SK-N-SH (cell line): ENCODE measurements at regions not wholly inside any gene's neighbourhood (a gene's known extent, or its start where the extent isn't known, plus 50 kb on each side); places are given as distances from the start of the nearest gene placed in this dataset.

Experiments used
- CTCF ChIA-PET: fragments of 300-600, 350-600 bp; formaldehyde crosslinking; extraction: SDS; loops from one replicate; lab custom pipeline; 2021; lab: Yijun Ruan, JAX
- POLR2A ChIA-PET: fragments of 350-600 bp; sonication (Branson Sonifier 250); formaldehyde crosslinking; extraction: SDS; loops from one replicate; lab custom pipeline; 2020; ENCODE audit warnings: antibody characterized with exemption, inconsistent platforms; lab: Yijun Ruan, JAX
- DNase-seq: peaks from one replicate; pipeline ENCODE4 v3.0.0; 2012
- H2AFZ ChIP-seq: fragments of 200-600 bp; sonication (generic); 2 replicates; pipeline ENCODE4 v1.8.1; 2016; ENCODE audit warnings: antibody characterized with exemption, mild to moderate bottlenecking, low read depth
- H3F3A ChIP-seq: fragments of 200-600 bp; sonication (generic); replicated peaks from 2 replicates; pipeline ENCODE3; 2016; ENCODE audit warnings: antibody characterized with exemption, mild to moderate bottlenecking; ENCODE audit not compliant: insufficient read depth
- H3K27ac ChIP-seq, 2 experiments: fragments of 200-500 bp in 1 of 2; fragments of 200-600 bp in 1 of 2; sonication (Bioruptor generic) in 1 of 2; sonication (generic), shearing (Covaris generic) in 1 of 2; 2 replicates each; pipeline versions ENCODE4 v1.5.1 to v1.6.1; 2014 to 2016; ENCODE audit warnings: low read depth in 2 of 2, inconsistent platforms in 1 of 2, low read length in 1 of 2, mild to moderate bottlenecking in 1 of 2, mixed read lengths in 1 of 2
- H3K27me3 ChIP-seq: fragments of 200-600 bp; sonication (generic), shearing (Covaris generic); 2 replicates; pipeline ENCODE4 v1.6.1; 2016; ENCODE audit warnings: mixed run types; ENCODE audit not compliant: insufficient read depth
- H3K36me3 ChIP-seq, 2 experiments: fragments of 200-500 bp in 1 of 2; fragments of 200-600 bp in 1 of 2; sonication (Bioruptor generic) in 1 of 2; sonication (generic) in 1 of 2; replicated peaks in 1 of 2; 2 replicates each; pipeline versions ENCODE3 to v1.5.1; 2014 to 2016; ENCODE audit warnings: low read length in 1 of 2, mild to moderate bottlenecking in 1 of 2; ENCODE audit not compliant: insufficient read depth in 2 of 2, control insufficient read depth in 1 of 2
- H3K4me1 ChIP-seq, 2 experiments: fragments of 200-500 bp in 1 of 2; fragments of 200-600 bp in 1 of 2; sonication (Bioruptor generic) in 1 of 2; sonication (generic), shearing (Covaris generic) in 1 of 2; 2 replicates each; pipeline versions ENCODE4 v1.5.1 to v1.6.1; 2014 to 2016; ENCODE audit warnings: low read depth in 1 of 2, low read length in 1 of 2, mixed run types in 1 of 2; ENCODE audit not compliant: insufficient read depth in 2 of 2, control insufficient read depth in 1 of 2
- H3K4me2 ChIP-seq: fragments of 200-600 bp; sonication (generic), shearing (Covaris generic); 2 replicates; pipeline ENCODE4 v1.6.1; 2017; ENCODE audit warnings: mixed run types
- H3K4me3 ChIP-seq, 2 experiments: fragments of 200-500 bp in 1 of 2; fragments of 200-600 bp in 1 of 2; sonication (Bioruptor generic) in 1 of 2; sonication (generic), shearing (Covaris generic) in 1 of 2; 2 replicates each; pipeline versions ENCODE4 v1.5.1 to v1.8.1; 2014 to 2016; ENCODE audit warnings: low read depth in 2 of 2, inconsistent platforms in 1 of 2, low read length in 1 of 2, mild to moderate bottlenecking in 1 of 2, mixed read lengths in 1 of 2, moderate library complexity in 1 of 2
- H3K79me2 ChIP-seq: fragments of 200-600 bp; sonication (generic); 2 replicates; pipeline ENCODE4 v1.8.1; 2017; ENCODE audit warnings: mild to moderate bottlenecking; ENCODE audit not compliant: insufficient read depth
- H3K9ac ChIP-seq: fragments of 200-600 bp; sonication (generic); 2 replicates; pipeline ENCODE4 v1.6.1; 2017; ENCODE audit warnings: mixed run types
- H3K9me2 ChIP-seq: fragments of 200-600 bp; sonication (generic); 2 replicates; pipeline ENCODE4 v1.6.1; 2017; ENCODE audit warnings: mixed run types
- H3K9me3 ChIP-seq: fragments of 200-600 bp; sonication (generic); 2 replicates; pipeline ENCODE4 v1.6.1; 2017; ENCODE audit warnings: mixed run types, mild to moderate bottlenecking, moderate library complexity
- H4K20me1 ChIP-seq: fragments of 200-600 bp; sonication (generic); 2 replicates; pipeline ENCODE4 v1.6.1; 2017; ENCODE audit warnings: mild to moderate bottlenecking, mixed run types; ENCODE audit not compliant: insufficient read depth
- CHD2 ChIP-seq: fragments of 150-350 bp; IDR thresholded peaks from 2 replicates; pipeline ENCODE4 v1.6.1; 2018; ENCODE audit warnings: low read length; ENCODE audit not compliant: partially characterized antibody
- CTCF ChIP-seq: fragments of 200-600 bp; sonication (generic); IDR thresholded peaks from 2 replicates; pipeline ENCODE4 v1.6.1; 2017; ENCODE audit warnings: antibody characterized with exemption, mild to moderate bottlenecking, moderate library complexity
- FOSL2 ChIP-seq: IDR thresholded peaks from 2 replicates; pipeline ENCODE4 v1.4.0; 2012; ENCODE audit warnings: low read depth, mild to moderate bottlenecking, moderate library complexity, borderline replicate concordance
- FOXM1 ChIP-seq: IDR thresholded peaks from 2 replicates; pipeline ENCODE4 v1.4.0; 2012; ENCODE audit warnings: low read depth, mild to moderate bottlenecking
- GATA2 ChIP-seq: sonication (generic); formaldehyde crosslinking; IDR thresholded peaks from 2 replicates; pipeline ENCODE4 v1.5.0; 2020; ENCODE audit warnings: mild to moderate bottlenecking, missing genetic modification reagents
- JUND ChIP-seq: IDR thresholded peaks from 2 replicates; pipeline ENCODE4 v1.4.0; 2012
- MEF2A ChIP-seq: IDR thresholded peaks from 2 replicates; pipeline ENCODE4 v1.4.0; 2012; ENCODE audit warnings: low read depth, borderline replicate concordance
- MXI1 ChIP-seq: IDR thresholded peaks from 2 replicates; pipeline ENCODE4 v1.6.1; 2012; ENCODE audit warnings: mild to moderate bottlenecking, low read depth, low read length, improper control_type of control experiment
- NFIC ChIP-seq: IDR thresholded peaks from 2 replicates; pipeline ENCODE4 v1.4.0; 2012; ENCODE audit warnings: borderline replicate concordance
- NRF1 ChIP-seq: IDR thresholded peaks from 2 replicates; pipeline ENCODE4 v1.6.1; 2012; ENCODE audit warnings: low read depth, mild to moderate bottlenecking, low read length
- PBX3 ChIP-seq: IDR thresholded peaks from 2 replicates; pipeline ENCODE4; 2012
- TEAD4 ChIP-seq: IDR thresholded peaks from 2 replicates; pipeline ENCODE4 v1.4.0; 2012; ENCODE audit warnings: mild to moderate bottlenecking, borderline replicate concordance; ENCODE audit not compliant: insufficient read depth
- USF1 ChIP-seq: IDR thresholded peaks from 2 replicates; pipeline ENCODE4 v1.4.0; 2012; ENCODE audit warnings: low read depth, borderline replicate concordance
- USF2 ChIP-seq: fragments of 150-350 bp; IDR thresholded peaks from 2 replicates; pipeline ENCODE4 v1.6.1; 2017; ENCODE audit warnings: antibody characterized with exemption, low read length, low read depth, borderline replicate concordance
- YY1 ChIP-seq: IDR thresholded peaks from 2 replicates; pipeline ENCODE4 v1.4.0; 2012; ENCODE audit warnings: low read depth, mild to moderate bottlenecking
- WGBS: methylation state at CpG from one replicate; pipeline ENCODE4 v1.1.6; 2017; ENCODE audit warnings: low lambda C conversion rate; 5-methylcytosine and 5-hydroxymethylcytosine counted together

- 0 out of 2 replicates have a peak, but pooled peaks cover 3% of the 10 kb centered on the region for H3K9me2 ChIP-seq
These were observed 433.0 kb downstream of the KIF2B start for GRCh38 chr17:54255696-54256095.

GRCh38 chr17:54256401-54256929 is 433.7 kb downstream of the KIF2B start:
- Histone ChIP-seq H3K79me2 (no peaks in the 10 kb centered on the region), H3K4me1 (no peaks in the 10 kb centered on the region), H3K9me2 (0 out of 2 replicates have a peak, but pooled peaks cover 3% of the 10 kb centered on the region), H4K20me1 (no peaks in the 10 kb centered on the region), H3K9me3 (no peaks in the 10 kb centered on the region), H3K36me3 (no peaks in the 10 kb centered on the region), H3K9ac (no peak overlapping the region), H3K4me3 (no peak overlapping the region), H2AFZ (no peak overlapping the region), H3K27ac (no peak overlapping the region), H3K4me2 (no peak overlapping the region), H3K27me3 (no peaks in the 10 kb centered on the region), H3F3A (no peaks in the 10 kb centered on the region)
- WGBS: 6% methylated on average over 4 of the region's 4 CpGs
- POLR2A ChIA-PET: no interaction called here
- CTCF ChIA-PET: no interaction called here
- no peak for DNase-seq
- no peak for TF ChIP-seq JUND
- TF ChIP-seq NRF1: no peak
- TF ChIP-seq MXI1: no peak
- no peak for TF ChIP-seq USF1
- TF ChIP-seq CTCF: no peak
- TF ChIP-seq PBX3: no peak
- TF ChIP-seq USF2: no peak
- TF ChIP-seq TEAD4: no peak
- no peak for TF ChIP-seq FOSL2
- no peak for TF ChIP-seq CHD2
- no peak for TF ChIP-seq NFIC
- TF ChIP-seq GATA2: no peak
- TF ChIP-seq YY1: no peak

More at GRCh38 chr17:54255696-54256095, 433.0 kb downstream of the KIF2B start:
- ChIA-PET POLR2A (no interaction called here), CTCF (no interaction called here)
- no peaks in the 10 kb centered on the region for H3K4me1 ChIP-seq
- WGBS: 23% methylated on average over 3 of the region's 3 CpGs
- no peak overlapping the region for H2AFZ ChIP-seq
- no peaks in the 10 kb centered on the region for H3F3A ChIP-seq
- no peak overlapping the region for H3K9ac ChIP-seq
- H3K36me3 ChIP-seq: no peaks in the 10 kb centered on the region
- TF ChIP-seq FOXM1 (no peak), MEF2A (no peak), JUND (no peak)
- no peak overlapping the region for H3K27ac ChIP-seq
- no peaks in the 10 kb centered on the region for H3K27me3 ChIP-seq
- no peaks in the 10 kb centered on the region for H4K20me1 ChIP-seq
- H3K79me2 ChIP-seq: no peaks in the 10 kb centered on the region
- H3K4me3 ChIP-seq: no peak overlapping the region
- DNase-seq: no peak
- H3K4me2 ChIP-seq: no peak overlapping the region
- H3K9me3 ChIP-seq: no peaks in the 10 kb centered on the region
